ENCODE measurements at regions not wholly inside any gene's neighbourhood (a gene's known extent, or its start where the extent isn't known, plus 50 kb on each side); places are given as distances from the start of the nearest gene placed in this dataset.

GRCh38 chr5:97726106-97726505 lies 543.1 kb upstream of the RIOK2 start:
- no peak for DNase-seq (ENCODE audit: low spot score)

- no peak for DNase-seq (ENCODE audit: low spot score)
Observed at GRCh38 chr5:97728920-97729319, 545.9 kb upstream of the RIOK2 start.

- no peak for DNase-seq (ENCODE audit: low spot score)
Observed at GRCh38 chr5:97729938-97730337, 546.9 kb upstream of the RIOK2 start.

GRCh38 chr5:97735209-97735608 lies 552.2 kb upstream of the RIOK2 start:
- no peak for DNase-seq (ENCODE audit: low spot score)

- DNase-seq (ENCODE audit: low spot score) = no peak
Observed at GRCh38 chr5:97737608-97738007, 554.6 kb upstream of the RIOK2 start.

- no peak for DNase-seq (ENCODE audit: low spot score)
Observed at GRCh38 chr5:97745817-97746216, 562.8 kb upstream of the RIOK2 start.

- no peak for DNase-seq (ENCODE audit: low spot score)
Observed at GRCh38 chr5:97750576-97750975, 567.5 kb upstream of the RIOK2 start.

- DNase-seq (ENCODE audit: low spot score) = no peak
Observed at GRCh38 chr5:97751540-97751939, 568.5 kb upstream of the RIOK2 start.

GRCh38 chr5:97752871-97753270 lies 569.8 kb upstream of the RIOK2 start:
- no peak for DNase-seq (ENCODE audit: low spot score)

- no peak for DNase-seq (ENCODE audit: low spot score)
Observed at GRCh38 chr5:97762483-97762882, 579.4 kb upstream of the RIOK2 start.

- DNase-seq (ENCODE audit: low spot score) = peak; percentile 8
Observed at GRCh38 chr5:97764700-97765099, 581.7 kb upstream of the RIOK2 start.

GRCh38 chr5:97778451-97778850 lies 595.4 kb upstream of the RIOK2 start:
- DNase-seq (ENCODE audit: low spot score) = peak; percentile 6

- no peak for DNase-seq (ENCODE audit: low spot score)
Observed at GRCh38 chr5:97788369-97788768, 605.3 kb upstream of the RIOK2 start.

GRCh38 chr5:97797994-97798451 lies 615.0 kb upstream of the RIOK2 start:
- no peak for DNase-seq (ENCODE audit: low spot score)

GRCh38 chr5:97801461-97801860 lies 618.4 kb upstream of the RIOK2 start:
- DNase-seq (ENCODE audit: low spot score) = no peak

- DNase-seq (ENCODE audit: low spot score) = no peak
Observed at GRCh38 chr5:97820138-97820537, 637.1 kb upstream of the RIOK2 start.

GRCh38 chr5:97832645-97833296 lies 649.7 kb upstream of the RIOK2 start:
- no peak for DNase-seq (ENCODE audit: low spot score)

GRCh38 chr5:97834561-97834960 lies 651.5 kb upstream of the RIOK2 start:
- no peak for DNase-seq (ENCODE audit: low spot score)

- DNase-seq (ENCODE audit: low spot score) = no peak
Observed at GRCh38 chr5:97835112-97835511, 652.1 kb upstream of the RIOK2 start.

GRCh38 chr5:97836816-97837215 lies 653.8 kb upstream of the RIOK2 start:
- DNase-seq (ENCODE audit: low spot score) = no peak

- DNase-seq (ENCODE audit: low spot score) = peak; percentile 89
Observed at GRCh38 chr5:97838214-97838613, 655.2 kb upstream of the RIOK2 start.

GRCh38 chr5:97839341-97840086 lies 656.5 kb upstream of the RIOK2 start:
- DNase-seq (ENCODE audit: low spot score) = peak; percentile 40

- DNase-seq (ENCODE audit: low spot score) = no peak
Observed at GRCh38 chr5:97840643-97841042, 657.6 kb upstream of the RIOK2 start.

GRCh38 chr5:97842687-97843086 lies 659.6 kb upstream of the RIOK2 start:
- no peak for DNase-seq (ENCODE audit: low spot score)

Data from H4 (cell line).